ENCODE measurements at regions not wholly inside any gene's neighbourhood (a gene's known extent, or its start where the extent isn't known, plus 50 kb on each side); places are given as distances from the start of the nearest gene placed in this dataset.
A peak's percentile ranks its signal among the peaks of the same experiment; 100 is the strongest.
"Not testable (repeated sequence)": the region's sequence is repeated elsewhere in the genome, so short reads cannot be mapped to it uniquely, and the experiment has no call there.

- TF ChIP-seq CTCF (IDR thresholded peaks at IDR 0.05; ENCODE audit: control insufficient read depth, extremely low read depth, insufficient read depth) = no peak
- no peak overlapping the region for H3K4me3 ChIP-seq (ENCODE audit: low read depth, low read length)
- DNase-seq (ENCODE audit: low read depth) = peak; percentile 30
Observed at GRCh38 chr15:98289747-98290146, 329.2 kb downstream of the ARRDC4 start.

GRCh38 chr15:98292442-98293240 lies 332.1 kb downstream of the ARRDC4 start:
- no peak overlapping the region for H3K4me3 ChIP-seq (ENCODE audit: low read depth, low read length)
- peak; percentile 76 for TF ChIP-seq CTCF (IDR thresholded peaks at IDR 0.05; ENCODE audit: control insufficient read depth, extremely low read depth, insufficient read depth)
- DNase-seq (ENCODE audit: low read depth) = no peak

- no peak for DNase-seq (ENCODE audit: low read depth)
- TF ChIP-seq CTCF (IDR thresholded peaks at IDR 0.05; ENCODE audit: control insufficient read depth, extremely low read depth, insufficient read depth) = no peak
- H3K4me3 ChIP-seq (ENCODE audit: low read depth, low read length) = no peak overlapping the region
Observed at GRCh38 chr15:98294126-98294525, 333.6 kb downstream of the ARRDC4 start.

GRCh38 chr15:98295101-98295759 lies 334.7 kb downstream of the ARRDC4 start:
- not testable (repeated sequence) for H3K4me3 ChIP-seq (ENCODE audit: low read depth, low read length)
- peak; percentile 39 for TF ChIP-seq CTCF (IDR thresholded peaks at IDR 0.05; ENCODE audit: control insufficient read depth, extremely low read depth, insufficient read depth)
- DNase-seq (ENCODE audit: low read depth) = peak; percentile 4

- no peak for DNase-seq (ENCODE audit: low read depth)
- H3K4me3 ChIP-seq (ENCODE audit: low read depth, low read length) = no peak overlapping the region
- no peak for TF ChIP-seq CTCF (IDR thresholded peaks at IDR 0.05; ENCODE audit: control insufficient read depth, extremely low read depth, insufficient read depth)
Observed at GRCh38 chr15:98296653-98297052, 336.1 kb downstream of the ARRDC4 start.

- no peak for TF ChIP-seq CTCF (IDR thresholded peaks at IDR 0.05; ENCODE audit: control insufficient read depth, extremely low read depth, insufficient read depth)
- no peak overlapping the region for H3K4me3 ChIP-seq (ENCODE audit: low read depth, low read length)
- no peak for DNase-seq (ENCODE audit: low read depth)
Observed at GRCh38 chr15:98304371-98304770, 343.9 kb downstream of the ARRDC4 start.

Measured in LNCaP clone FGC (cell line).